MM.1S (cell line): ENCODE measurements at regions not wholly inside any gene's neighbourhood (a gene's known extent, or its start where the extent isn't known, plus 50 kb on each side); places are given as distances from the start of the nearest gene placed in this dataset.
"Not testable (repeated sequence)": the region's sequence is repeated elsewhere in the genome, so short reads cannot be mapped to it uniquely, and the experiment has no call there.

Experiments used
- DNase-seq: peaks from one replicate; pipeline ENCODE4 v3.0.0-alpha.2; 2015
- H2AFZ ChIP-seq: fragments of 300-600 bp; sonication (generic); 2 replicates; pipeline ENCODE4 v1.6.0; 2016; ENCODE audit warnings: antibody characterized with exemption, low read length
- H3F3A ChIP-seq: fragments of 300-600 bp; sonication (generic); 2 replicates; pipeline ENCODE4 v1.6.1; 2016; ENCODE audit warnings: mild to moderate bottlenecking, antibody characterized with exemption, low read length, moderate library complexity, mixed read lengths; ENCODE audit not compliant: insufficient read depth
- H3K27ac ChIP-seq: fragments of 300-600 bp; sonication (generic); 2 replicates; pipeline ENCODE4 v1.5.1; 2016; ENCODE audit warnings: mild to moderate bottlenecking, low read length
- H3K27me3 ChIP-seq: fragments of 300-600 bp; sonication (generic); replicated peaks from 2 replicates; pipeline ENCODE4 v1.6.0; 2016; ENCODE audit warnings: low read length; ENCODE audit not compliant: insufficient read depth
- H3K36me3 ChIP-seq: fragments of 300-600 bp; sonication (generic); replicated peaks from 2 replicates; pipeline ENCODE4 v1.6.1; 2016; ENCODE audit warnings: mild to moderate bottlenecking, low read length, mixed read lengths; ENCODE audit not compliant: insufficient read depth
- H3K4me1 ChIP-seq: fragments of 300-600 bp; sonication (generic); 2 replicates; pipeline ENCODE4 v1.6.1; 2016; ENCODE audit warnings: low read length, mixed read lengths
- H3K4me2 ChIP-seq: fragments of 300-600 bp; sonication (generic); 2 replicates; pipeline ENCODE4 v1.6.0; 2016; ENCODE audit warnings: low read depth, low read length
- H3K4me3 ChIP-seq: fragments of 300-600 bp; sonication (generic); 2 replicates; pipeline ENCODE4 v1.5.1; 2016; ENCODE audit warnings: low read length, mixed read lengths
- H3K79me2 ChIP-seq: fragments of 300-600 bp; sonication (generic); 2 replicates; pipeline ENCODE4 v1.6.1; 2016; ENCODE audit warnings: mixed run types, low read length, mixed read lengths
- H3K9ac ChIP-seq: fragments of 300-600 bp; sonication (generic); 2 replicates; pipeline ENCODE4 v1.6.1; 2016; ENCODE audit warnings: low read length, mixed read lengths
- H3K9me2 ChIP-seq: fragments of 300-600 bp; sonication (generic); replicated peaks from 2 replicates; pipeline ENCODE4 v1.6.1; 2016; ENCODE audit warnings: mild to moderate bottlenecking, low read length, mixed read lengths; ENCODE audit not compliant: insufficient read depth
- H3K9me3 ChIP-seq: fragments of 300-600 bp; sonication (generic); replicated peaks from 2 replicates; pipeline ENCODE4 v1.6.1; 2016; ENCODE audit warnings: mild to moderate bottlenecking, low read length, mixed read lengths; ENCODE audit not compliant: insufficient read depth
- H4K20me1 ChIP-seq: fragments of 300-600 bp; sonication (generic); 2 replicates; pipeline ENCODE4 v1.6.1; 2016; ENCODE audit warnings: mild to moderate bottlenecking, low read length, moderate library complexity, mixed read lengths; ENCODE audit not compliant: insufficient read depth
- EZH2 ChIP-seq: fragments of 300-600 bp; sonication (generic); optimal IDR thresholded peaks from 2 replicates; pipeline ENCODE3; 2017; ENCODE audit warnings: low read depth, mild to moderate bottlenecking, antibody characterized with exemption, low read length, mixed read lengths
- EZH2phosphoT487 ChIP-seq: fragments of 300-600 bp; sonication (generic); IDR thresholded peaks from 2 replicates; pipeline ENCODE4 v1.6.1; 2018; ENCODE audit warnings: antibody characterized with exemption, low read length
- TF ChIP-seq, protein P1 (sequence below): fragments of 300-600 bp; sonication (generic); IDR thresholded peaks from 2 replicates; pipeline ENCODE4 v1.5.1; 2016; ENCODE audit warnings: antibody characterized with exemption, low read length, mixed read lengths

DNA sequence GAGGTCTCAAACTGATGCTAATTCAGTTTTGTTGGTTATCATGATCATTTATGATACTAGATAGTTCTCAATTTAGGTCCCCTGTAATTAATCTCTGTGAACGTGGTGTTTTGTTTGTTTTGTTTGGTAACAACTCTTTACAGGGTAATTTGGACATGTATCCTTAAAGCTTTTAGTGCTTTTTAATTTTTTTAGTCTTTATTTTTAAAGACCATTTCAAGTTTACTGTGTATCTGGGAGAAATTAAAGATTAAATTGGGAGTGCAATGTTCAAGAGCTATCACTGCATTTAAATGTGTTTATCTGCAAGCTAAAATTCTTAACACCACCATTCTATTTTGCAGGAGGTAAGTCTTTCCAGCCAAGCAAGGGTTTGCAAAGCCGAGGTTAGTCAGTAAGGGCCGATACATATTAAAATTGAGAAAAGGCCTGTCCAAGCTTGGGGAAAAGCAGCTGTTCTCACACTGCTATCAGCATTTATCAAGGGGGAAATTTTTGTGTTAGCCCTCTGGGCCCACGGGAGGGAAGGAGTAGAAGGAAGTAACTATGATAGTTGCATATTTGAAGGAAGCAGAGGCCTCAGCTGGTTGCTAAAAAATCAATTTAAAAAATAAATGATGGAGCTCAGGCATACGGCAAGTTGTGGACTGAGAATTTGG lies 59.3 kb upstream of the ZNF217 start:
- no peak for TF ChIP-seq EZH2phosphoT487
- TF ChIP-seq, protein P1, sequence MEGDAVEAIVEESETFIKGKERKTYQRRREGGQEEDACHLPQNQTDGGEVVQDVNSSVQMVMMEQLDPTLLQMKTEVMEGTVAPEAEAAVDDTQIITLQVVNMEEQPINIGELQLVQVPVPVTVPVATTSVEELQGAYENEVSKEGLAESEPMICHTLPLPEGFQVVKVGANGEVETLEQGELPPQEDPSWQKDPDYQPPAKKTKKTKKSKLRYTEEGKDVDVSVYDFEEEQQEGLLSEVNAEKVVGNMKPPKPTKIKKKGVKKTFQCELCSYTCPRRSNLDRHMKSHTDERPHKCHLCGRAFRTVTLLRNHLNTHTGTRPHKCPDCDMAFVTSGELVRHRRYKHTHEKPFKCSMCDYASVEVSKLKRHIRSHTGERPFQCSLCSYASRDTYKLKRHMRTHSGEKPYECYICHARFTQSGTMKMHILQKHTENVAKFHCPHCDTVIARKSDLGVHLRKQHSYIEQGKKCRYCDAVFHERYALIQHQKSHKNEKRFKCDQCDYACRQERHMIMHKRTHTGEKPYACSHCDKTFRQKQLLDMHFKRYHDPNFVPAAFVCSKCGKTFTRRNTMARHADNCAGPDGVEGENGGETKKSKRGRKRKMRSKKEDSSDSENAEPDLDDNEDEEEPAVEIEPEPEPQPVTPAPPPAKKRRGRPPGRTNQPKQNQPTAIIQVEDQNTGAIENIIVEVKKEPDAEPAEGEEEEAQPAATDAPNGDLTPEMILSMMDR = no peak
- TF ChIP-seq EZH2 = no peak
- Histone ChIP-seq H3K9me3 (no peaks in the 10 kb centered on the region), H3K4me2 (peak overlapping the region; percentile 86), H3K9me2 (no peaks in the 10 kb centered on the region), H3K79me2 (peaks cover 23% of the 10 kb centered on the region), H2AFZ (peak overlapping the region; percentile 8; the same call in 1 of the 2 replicates), H4K20me1 (no peaks in the 10 kb centered on the region), H3K9ac (peak overlapping the region; percentile 78), H3K27me3 (no peaks in the 10 kb centered on the region), H3K4me1 (peaks cover 34% of the 10 kb centered on the region), H3F3A (peaks cover 50% of the 10 kb centered on the region), H3K27ac (peak overlapping the region; percentile 98), H3K4me3 (peak overlapping the region; percentile 39), H3K36me3 (no peaks in the 10 kb centered on the region)
- peak; percentile 21 for DNase-seq

DNA sequence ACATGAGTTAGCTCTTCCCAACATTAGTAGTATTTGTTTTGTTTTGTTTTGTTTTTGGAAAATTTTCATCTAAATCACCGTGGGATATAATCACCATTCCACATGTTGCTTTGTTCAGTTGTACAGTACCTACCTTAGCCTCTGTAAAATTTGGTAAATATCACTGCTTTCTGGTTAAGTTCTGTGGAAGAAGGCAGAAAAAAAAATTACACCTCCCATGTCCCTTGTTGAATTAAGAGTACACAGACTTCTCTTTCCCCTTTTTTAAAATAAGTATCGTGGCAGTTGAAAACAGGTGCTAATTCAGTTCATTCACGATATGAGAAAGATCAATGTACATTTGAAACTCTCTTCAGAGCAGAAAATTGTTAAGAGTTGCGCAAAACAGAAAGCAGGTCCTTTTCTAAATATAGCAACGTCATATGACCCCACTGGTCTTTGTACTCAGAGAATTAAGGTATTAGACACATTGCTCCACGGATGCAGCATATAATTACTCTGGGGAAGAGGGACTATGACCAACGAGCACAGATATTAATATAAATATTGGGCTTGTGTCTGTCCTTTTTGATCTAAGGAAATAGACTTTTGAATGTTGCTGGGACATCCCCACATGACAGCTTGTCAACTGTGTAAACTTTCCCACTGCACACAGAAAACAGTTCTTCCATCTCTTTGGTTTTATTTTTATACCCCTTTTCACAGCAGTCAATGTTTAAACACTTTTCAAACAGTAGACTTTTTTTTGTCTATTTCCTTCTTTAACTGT lies 58.6 kb upstream of the ZNF217 start:
- Histone ChIP-seq H3F3A (peaks cover 45% of the 10 kb centered on the region), H3K4me3 (peak overlapping the region; percentile 49), H3K27ac (peak overlapping the region; percentile 98), H3K27me3 (no peaks in the 10 kb centered on the region), H3K9me3 (no peaks in the 10 kb centered on the region), H3K9ac (peak overlapping the region; percentile 78), H3K4me1 (peaks cover 29% of the 10 kb centered on the region), H3K4me2 (peak overlapping the region; percentile 86), H3K36me3 (no peaks in the 10 kb centered on the region), H3K9me2 (no peaks in the 10 kb centered on the region), H4K20me1 (no peaks in the 10 kb centered on the region), H3K79me2 (peaks cover 17% of the 10 kb centered on the region; the same call in 1 of the 2 replicates), H2AFZ (peak overlapping the region; percentile 34; the same call in 1 of the 2 replicates)
- DNase-seq = peak; percentile 93
- TF ChIP-seq EZH2phosphoT487 (no peak), EZH2 (no peak)
- TF ChIP-seq, protein P1 = no peak

DNA sequence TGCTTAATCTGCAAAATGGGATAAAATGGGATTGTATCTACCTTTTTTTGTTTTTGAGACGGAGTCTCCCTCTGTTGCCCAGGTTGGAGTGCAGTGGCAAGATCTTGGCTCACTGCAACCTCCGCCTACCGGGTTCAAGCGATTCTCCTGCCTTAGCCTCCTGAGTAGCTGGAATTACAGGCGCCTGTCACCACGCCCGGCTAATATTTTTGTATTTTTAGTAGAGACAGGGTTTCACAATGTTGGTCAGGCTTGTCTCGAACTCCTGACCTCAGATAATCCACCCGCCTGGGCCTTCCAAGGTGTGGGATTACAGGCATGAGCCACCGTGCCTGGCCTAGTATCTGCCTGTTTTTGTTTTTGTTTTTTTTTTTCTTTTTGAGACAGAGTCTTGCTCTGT lies 55.9 kb upstream of the ZNF217 start:
- not testable (repeated sequence) for H4K20me1 ChIP-seq, H3K4me2 ChIP-seq, H2AFZ ChIP-seq, H3K9me2 ChIP-seq, H3K9ac ChIP-seq, H3K36me3 ChIP-seq, H3K27ac ChIP-seq, H3K79me2 ChIP-seq, H3K4me3 ChIP-seq, H3K27me3 ChIP-seq, H3K9me3 ChIP-seq, DNase-seq
- Histone ChIP-seq H3F3A (peaks cover 25% of the 10 kb centered on the region), H3K4me1 (peaks cover 19% of the 10 kb centered on the region)
